ENCODE measurements at regions not wholly inside any gene's neighbourhood (a gene's known extent, or its start where the extent isn't known, plus 50 kb on each side); places are given as distances from the start of the nearest gene placed in this dataset.

GRCh38 chr3:150308481-150309256, 99.4 kb upstream of the TSC22D2 start:
- TF ChIP-seq, protein P1, sequence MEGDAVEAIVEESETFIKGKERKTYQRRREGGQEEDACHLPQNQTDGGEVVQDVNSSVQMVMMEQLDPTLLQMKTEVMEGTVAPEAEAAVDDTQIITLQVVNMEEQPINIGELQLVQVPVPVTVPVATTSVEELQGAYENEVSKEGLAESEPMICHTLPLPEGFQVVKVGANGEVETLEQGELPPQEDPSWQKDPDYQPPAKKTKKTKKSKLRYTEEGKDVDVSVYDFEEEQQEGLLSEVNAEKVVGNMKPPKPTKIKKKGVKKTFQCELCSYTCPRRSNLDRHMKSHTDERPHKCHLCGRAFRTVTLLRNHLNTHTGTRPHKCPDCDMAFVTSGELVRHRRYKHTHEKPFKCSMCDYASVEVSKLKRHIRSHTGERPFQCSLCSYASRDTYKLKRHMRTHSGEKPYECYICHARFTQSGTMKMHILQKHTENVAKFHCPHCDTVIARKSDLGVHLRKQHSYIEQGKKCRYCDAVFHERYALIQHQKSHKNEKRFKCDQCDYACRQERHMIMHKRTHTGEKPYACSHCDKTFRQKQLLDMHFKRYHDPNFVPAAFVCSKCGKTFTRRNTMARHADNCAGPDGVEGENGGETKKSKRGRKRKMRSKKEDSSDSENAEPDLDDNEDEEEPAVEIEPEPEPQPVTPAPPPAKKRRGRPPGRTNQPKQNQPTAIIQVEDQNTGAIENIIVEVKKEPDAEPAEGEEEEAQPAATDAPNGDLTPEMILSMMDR (IDR thresholded peaks at IDR 0.05), result no peak
- no peak for TF ChIP-seq POLR2A (IDR thresholded peaks at IDR 0.05)
